22Rv1 (cell line): ENCODE measurements at regions not wholly inside any gene's neighbourhood (a gene's known extent, or its start where the extent isn't known, plus 50 kb on each side); places are given as distances from the start of the nearest gene placed in this dataset.

Experiments
- ZFX ChIP-seq: fragments of 450-650 bp; IDR thresholded peaks from 2 replicates; pipeline ENCODE4 v1.6.1; 2017; ENCODE audit warnings: antibody characterized with exemption, borderline replicate concordance
- TF ChIP-seq, protein P1 (sequence below): fragments of 450-650 bp; IDR thresholded peaks from 2 replicates; pipeline ENCODE4 v1.5.1; 2017; ENCODE audit warnings: mild to moderate bottlenecking

DNA sequence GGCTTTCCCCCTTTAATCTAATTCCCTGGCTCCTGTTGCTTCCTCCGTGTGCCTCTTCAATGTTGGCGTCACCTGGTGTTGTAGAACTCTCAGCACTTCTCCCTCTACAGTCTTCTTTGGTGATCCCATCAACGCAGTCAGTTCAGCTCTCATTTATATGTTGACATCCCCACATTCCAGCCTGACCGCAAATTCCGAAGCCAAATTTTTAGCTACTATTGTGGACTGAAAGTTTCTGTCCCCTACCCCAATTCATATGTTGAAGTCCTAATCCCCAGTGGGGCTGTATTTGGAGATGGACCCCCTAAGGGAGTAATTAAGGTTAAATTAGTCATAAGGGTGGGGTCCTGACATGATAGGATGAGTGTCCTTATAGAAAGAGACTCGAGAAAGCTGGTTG lies 210.6 kb upstream of the ADAMTSL1 start:
- TF ChIP-seq, protein P1, sequence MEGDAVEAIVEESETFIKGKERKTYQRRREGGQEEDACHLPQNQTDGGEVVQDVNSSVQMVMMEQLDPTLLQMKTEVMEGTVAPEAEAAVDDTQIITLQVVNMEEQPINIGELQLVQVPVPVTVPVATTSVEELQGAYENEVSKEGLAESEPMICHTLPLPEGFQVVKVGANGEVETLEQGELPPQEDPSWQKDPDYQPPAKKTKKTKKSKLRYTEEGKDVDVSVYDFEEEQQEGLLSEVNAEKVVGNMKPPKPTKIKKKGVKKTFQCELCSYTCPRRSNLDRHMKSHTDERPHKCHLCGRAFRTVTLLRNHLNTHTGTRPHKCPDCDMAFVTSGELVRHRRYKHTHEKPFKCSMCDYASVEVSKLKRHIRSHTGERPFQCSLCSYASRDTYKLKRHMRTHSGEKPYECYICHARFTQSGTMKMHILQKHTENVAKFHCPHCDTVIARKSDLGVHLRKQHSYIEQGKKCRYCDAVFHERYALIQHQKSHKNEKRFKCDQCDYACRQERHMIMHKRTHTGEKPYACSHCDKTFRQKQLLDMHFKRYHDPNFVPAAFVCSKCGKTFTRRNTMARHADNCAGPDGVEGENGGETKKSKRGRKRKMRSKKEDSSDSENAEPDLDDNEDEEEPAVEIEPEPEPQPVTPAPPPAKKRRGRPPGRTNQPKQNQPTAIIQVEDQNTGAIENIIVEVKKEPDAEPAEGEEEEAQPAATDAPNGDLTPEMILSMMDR: no peak
- no peak for TF ChIP-seq ZFX
